Vagina (tissue), 2 donors: ENCODE measurements at regions not wholly inside any gene's neighbourhood (a gene's known extent, or its start where the extent isn't known, plus 50 kb on each side); places are given as distances from the start of the nearest gene placed in this dataset.

Experiments
- DNase-seq, 2 donors: peaks; one replicate each; pipeline ENCODE4 v3.0.0-alpha.2; 2017; ENCODE audit errors: extremely low spot score in 2 of 2
- H3K27ac ChIP-seq: fragments of 200-600 bp; sonication (generic); one replicate; pipeline ENCODE4 v1.5.1; 2019
- H3K27me3 ChIP-seq: fragments of 200-600 bp; sonication (generic); one replicate; pipeline ENCODE4 v1.5.1; 2019
- H3K36me3 ChIP-seq, 2 donors: fragments of 200-600 bp; sonication (generic); one replicate each; pipeline ENCODE4 v1.5.1; 2017 to 2019
- H3K4me1 ChIP-seq: fragments of 200-600 bp; sonication (generic); one replicate; pipeline ENCODE4 v1.5.1; 2019
- H3K4me3 ChIP-seq, 2 donors: fragments of 200-600 bp; sonication (generic); 1 replicate in 1 of 2; 2 replicates in 1 of 2; pipeline ENCODE4 v1.5.1; 2016 to 2019
- H3K9me3 ChIP-seq: fragments of 200-600 bp; sonication (generic); one replicate; pipeline ENCODE4 v1.5.1; 2019
- CTCF ChIP-seq, 3 experiments: fragments of 450-650 bp in 2 of 3; fragments of 200-600 bp in 1 of 3; sonication (generic) in 1 of 3; IDR thresholded peaks; one replicate each; pipeline ENCODE4 v1.5.1; 2017 to 2019; ENCODE audit warnings: antibody characterized with exemption in 3 of 3, mild to moderate bottlenecking in 2 of 3, moderate library complexity in 2 of 3
- POLR2A ChIP-seq, 2 donors: fragments of 450-650 bp; IDR thresholded peaks; one replicate each; pipeline ENCODE4 v1.6.1; 2017; ENCODE audit warnings: antibody characterized with exemption in 2 of 2, mild to moderate bottlenecking in 2 of 2, moderate library complexity in 2 of 2
- POLR2AphosphoS5 ChIP-seq, 2 donors: sonication (generic); formaldehyde crosslinking; IDR thresholded peaks; one replicate each; pipeline ENCODE4 v1.9.0; 2017; ENCODE audit warnings: antibody characterized with exemption in 2 of 2, mild to moderate bottlenecking in 2 of 2, low read depth in 1 of 2; ENCODE audit not compliant: insufficient read depth in 1 of 2
- intact Hi-C: fragments of 100-400 bp; cut with DNase I; formaldehyde crosslinking; loops from one replicate; pipeline ENCODE4 v1.15.1; 2023

GRCh38 chr10:130326954-130327353 is 190.8 kb downstream of the GLRX3 start:
- no peaks in the 10 kb centered on the region for H3K36me3 ChIP-seq
- intact Hi-C loops: no loop called here
- H3K9me3 ChIP-seq: no peaks in the 10 kb centered on the region
- H3K27ac ChIP-seq: no peak overlapping the region
- H3K27me3 ChIP-seq: no peaks in the 10 kb centered on the region
- H3K4me3 ChIP-seq: no peak overlapping the region
- DNase-seq: no peak
- H3K4me1 ChIP-seq: no peaks in the 10 kb centered on the region
- no peak for TF ChIP-seq POLR2A (IDR thresholded peaks at IDR 0.05)
- no peak for TF ChIP-seq CTCF (IDR thresholded peaks at IDR 0.05)
- no peak for TF ChIP-seq POLR2AphosphoS5 (IDR thresholded peaks at IDR 0.05; ENCODE audit: insufficient read depth in 1 of 2, low read depth in 1 of 2)

- intact Hi-C loops: no loop called here
- Histone ChIP-seq H3K27me3 (no peaks in the 10 kb centered on the region), H3K27ac (no peak overlapping the region)
Observed at GRCh38 chr10:130329792-130330191, 193.6 kb downstream of the GLRX3 start.

GRCh38 chr10:130333185-130333584 is 197.0 kb downstream of the GLRX3 start:
- Histone ChIP-seq H3K9me3 (no peaks in the 10 kb centered on the region), H3K27me3 (no peaks in the 10 kb centered on the region), H3K27ac (no peak overlapping the region), H3K4me3 (no peak overlapping the region), H3K4me1 (no peaks in the 10 kb centered on the region), H3K36me3 (no peaks in the 10 kb centered on the region)
- TF ChIP-seq POLR2A (IDR thresholded peaks at IDR 0.05) (no peak), POLR2AphosphoS5 (IDR thresholded peaks at IDR 0.05; ENCODE audit: insufficient read depth in 1 of 2, low read depth in 1 of 2) (no peak), CTCF (IDR thresholded peaks at IDR 0.05) (no peak)
- intact Hi-C loops: no loop called here
- DNase-seq: peak in 1 of 2 donors; percentile 22

More at GRCh38 chr10:130329792-130330191, 193.6 kb downstream of the GLRX3 start:
- H3K4me3 ChIP-seq: no peak overlapping the region
- no peaks in the 10 kb centered on the region for H3K36me3 ChIP-seq
- DNase-seq: peak in 1 of 2 donors; percentile 65
- H3K9me3 ChIP-seq: no peaks in the 10 kb centered on the region
- TF ChIP-seq POLR2AphosphoS5 (IDR thresholded peaks at IDR 0.05; ENCODE audit: insufficient read depth in 1 of 2, low read depth in 1 of 2) (no peak), CTCF (IDR thresholded peaks at IDR 0.05) (no peak), POLR2A (IDR thresholded peaks at IDR 0.05) (no peak)
- H3K4me1 ChIP-seq: no peaks in the 10 kb centered on the region

- no peaks in the 10 kb centered on the region for H3K9me3 ChIP-seq
- H3K36me3 ChIP-seq: no peaks in the 10 kb centered on the region
- no peaks in the 10 kb centered on the region for H3K4me1 ChIP-seq
- DNase-seq: peak in 1 of 2 donors; percentile 25
- H3K4me3 ChIP-seq: no peak overlapping the region
- no peak overlapping the region for H3K27ac ChIP-seq
- TF ChIP-seq POLR2A (IDR thresholded peaks at IDR 0.05) (no peak), POLR2AphosphoS5 (IDR thresholded peaks at IDR 0.05; ENCODE audit: insufficient read depth in 1 of 2, low read depth in 1 of 2) (no peak), CTCF (IDR thresholded peaks at IDR 0.05) (no peak)
- H3K27me3 ChIP-seq: no peaks in the 10 kb centered on the region
- intact Hi-C loops: no loop called here
Observed at GRCh38 chr10:130335336-130335735, 199.1 kb downstream of the GLRX3 start.

- H3K4me3 ChIP-seq: no peak overlapping the region
- no peak overlapping the region for H3K27ac ChIP-seq
- no peaks in the 10 kb centered on the region for H3K9me3 ChIP-seq
- H3K36me3 ChIP-seq: no peaks in the 10 kb centered on the region
- H3K27me3 ChIP-seq: no peaks in the 10 kb centered on the region
- TF ChIP-seq CTCF (IDR thresholded peaks at IDR 0.05) (no peak), POLR2AphosphoS5 (IDR thresholded peaks at IDR 0.05; ENCODE audit: insufficient read depth in 1 of 2, low read depth in 1 of 2) (no peak), POLR2A (IDR thresholded peaks at IDR 0.05) (no peak)
- DNase-seq: peak in 1 of 2 donors; percentile 34
- H3K4me1 ChIP-seq: no peaks in the 10 kb centered on the region
- intact Hi-C loops: no loop called here
Observed at GRCh38 chr10:130336617-130337304, 200.6 kb downstream of the GLRX3 start.
